ENCODE measurements at regions not wholly inside any gene's neighbourhood (a gene's known extent, or its start where the extent isn't known, plus 50 kb on each side); places are given as distances from the start of the nearest gene placed in this dataset.

DNA sequence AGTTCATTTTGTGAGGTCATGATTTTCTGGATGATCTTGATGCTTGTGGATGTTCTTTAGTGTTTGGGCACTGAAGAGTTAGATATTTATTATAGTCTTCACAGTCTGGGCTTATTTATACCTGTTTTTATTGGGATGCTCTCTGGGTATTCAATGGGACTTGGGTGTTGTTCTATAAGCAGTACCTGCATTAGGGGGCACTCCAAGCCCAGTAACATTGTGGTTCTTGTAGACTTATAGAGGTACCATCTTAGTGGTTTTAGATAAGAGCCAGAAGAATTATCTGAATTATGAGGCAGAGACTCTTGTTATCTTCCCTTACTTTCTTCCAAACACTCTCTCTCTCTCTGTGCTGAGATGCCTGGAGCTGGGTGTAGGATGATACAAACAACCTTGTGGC lies 470.0 kb downstream of the PIK3C3 start:
- DNase-seq (no peak), ATAC-seq (ENCODE audit: low FRiP score in 2 of 2) (no peak)
- Histone ChIP-seq H3K9me3 (no peaks in the 10 kb centered on the region), H3K27me3 (no peaks in the 10 kb centered on the region), H3K27ac (no peak overlapping the region), H3K36me3 (no peaks in the 10 kb centered on the region), H3K4me3 (no peak overlapping the region), H3K4me1 (no peaks in the 10 kb centered on the region)
- TF ChIP-seq POLR2AphosphoS5 (IDR thresholded peaks at IDR 0.05) (no peak), POLR2A (IDR thresholded peaks at IDR 0.05) (no peak), EP300 (IDR thresholded peaks at IDR 0.05) (no peak), CTCF (IDR thresholded peaks at IDR 0.05) (no peak)

- DNase-seq (no peak), ATAC-seq (ENCODE audit: low FRiP score in 2 of 2) (no peak)
- H3K4me1 ChIP-seq: no peaks in the 10 kb centered on the region
- 67 to 74% methylated on average over 2 of the region's 2 CpGs for WGBS, 2 donors
- no peaks in the 10 kb centered on the region for H3K27me3 ChIP-seq
- H3K9me3 ChIP-seq: no peaks in the 10 kb centered on the region
- no peak for TF ChIP-seq POLR2A (IDR thresholded peaks at IDR 0.05)
- no peak for TF ChIP-seq CTCF (IDR thresholded peaks at IDR 0.05)
- TF ChIP-seq EP300 (IDR thresholded peaks at IDR 0.05): no peak
- no peak for TF ChIP-seq POLR2AphosphoS5 (IDR thresholded peaks at IDR 0.05)
- H3K4me3 ChIP-seq: no peak overlapping the region
- no peaks in the 10 kb centered on the region for H3K36me3 ChIP-seq
- no peak overlapping the region for H3K27ac ChIP-seq
These were observed 471.5 kb downstream of the PIK3C3 start for GRCh38 chr18:42426496-42427015.

DNA sequence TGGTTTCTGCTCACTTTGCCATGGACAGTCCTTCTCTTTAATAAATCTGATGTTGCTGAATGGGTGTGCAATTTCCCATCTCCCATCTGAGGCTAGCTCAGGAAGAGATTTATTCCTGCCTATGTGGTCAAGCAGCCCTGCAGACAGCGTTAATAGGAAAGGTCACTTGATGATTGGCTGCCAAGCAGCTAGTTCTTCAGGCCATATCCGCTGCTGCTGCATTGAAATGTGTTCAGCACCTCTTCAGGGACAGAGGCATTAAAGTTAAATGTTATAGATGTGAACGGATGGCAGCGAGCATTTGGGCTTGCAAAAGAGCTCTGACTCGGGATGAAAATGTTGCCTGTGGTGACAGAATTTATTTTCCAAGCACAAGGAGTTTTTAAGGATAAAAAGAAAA lies 474.2 kb downstream of the PIK3C3 start:
- Histone ChIP-seq H3K4me3 (no peak overlapping the region), H3K27me3 (no peaks in the 10 kb centered on the region), H3K27ac (no peak overlapping the region), H3K36me3 (no peaks in the 10 kb centered on the region), H3K4me1 (no peaks in the 10 kb centered on the region), H3K9me3 (no peaks in the 10 kb centered on the region)
- DNase-seq (no peak), ATAC-seq (ENCODE audit: low FRiP score in 2 of 2) (no peak)
- TF ChIP-seq EP300 (IDR thresholded peaks at IDR 0.05) (no peak), POLR2A (IDR thresholded peaks at IDR 0.05) (no peak), POLR2AphosphoS5 (IDR thresholded peaks at IDR 0.05) (no peak), CTCF (IDR thresholded peaks at IDR 0.05) (no peak)
- WGBS, 2 donors: 54 to 58% methylated on average over 5 of the region's 5 CpGs

DNA sequence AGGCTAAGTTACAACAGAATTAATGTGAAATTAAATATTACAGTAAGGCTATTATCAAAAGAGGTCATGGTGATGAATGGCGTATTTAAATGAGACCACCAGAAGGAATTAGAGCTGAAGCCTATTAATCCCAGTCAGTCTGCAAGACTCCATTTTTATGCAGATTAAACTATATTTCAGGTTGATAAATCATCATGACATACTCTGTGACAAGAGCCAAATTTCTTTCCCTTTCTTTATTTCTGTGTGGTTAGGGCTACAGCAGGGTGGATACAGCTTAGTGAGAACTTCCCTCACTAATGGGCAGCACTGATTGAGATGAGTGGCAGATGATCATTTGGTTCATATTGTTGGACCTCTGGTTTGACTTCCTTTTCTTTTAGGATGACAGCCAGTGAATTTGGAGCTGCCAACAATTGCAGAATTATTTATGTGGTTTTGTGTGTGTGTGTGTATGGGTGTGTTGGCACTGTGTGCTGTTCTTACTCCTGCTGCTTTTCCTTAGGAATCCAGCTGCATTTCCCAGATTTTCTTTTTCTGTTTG lies 481.3 kb downstream of the PIK3C3 start:
- no peaks in the 10 kb centered on the region for H3K4me1 ChIP-seq
- no peaks in the 10 kb centered on the region for H3K27me3 ChIP-seq
- ATAC-seq (ENCODE audit: low FRiP score in 2 of 2): no peak
- H3K9me3 ChIP-seq: no peaks in the 10 kb centered on the region
- 86 to 91% methylated on average over 1 of the region's 1 CpG for WGBS, 2 donors
- no peak overlapping the region for H3K4me3 ChIP-seq
- H3K27ac ChIP-seq: no peak overlapping the region
- no peak for TF ChIP-seq EP300 (IDR thresholded peaks at IDR 0.05)
- no peak for TF ChIP-seq CTCF (IDR thresholded peaks at IDR 0.05)
- TF ChIP-seq POLR2A (IDR thresholded peaks at IDR 0.05): no peak
- no peak for TF ChIP-seq POLR2AphosphoS5 (IDR thresholded peaks at IDR 0.05)
- no peaks in the 10 kb centered on the region for H3K36me3 ChIP-seq
- DNase-seq: no peak

DNA sequence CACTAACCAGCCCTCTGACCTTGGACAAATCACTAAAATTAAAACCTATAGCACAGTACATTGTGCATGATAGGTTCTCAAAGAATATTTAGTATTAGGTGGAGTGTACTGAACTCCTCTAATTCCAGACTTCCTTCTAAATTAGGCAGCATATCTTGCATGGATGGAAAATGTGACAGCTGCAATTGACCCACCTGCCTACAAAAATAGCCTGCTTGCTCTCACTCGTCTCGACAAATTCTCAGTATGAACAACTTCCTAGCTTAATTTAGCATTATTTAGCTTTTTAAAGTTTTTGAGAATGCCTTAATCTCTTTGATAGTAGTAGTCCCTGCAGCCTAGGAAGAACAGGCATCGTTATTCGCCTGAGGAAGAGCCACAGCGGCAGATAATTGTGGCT lies 482.0 kb downstream of the PIK3C3 start:
- no peak overlapping the region for H3K27ac ChIP-seq
- DNase-seq (no peak), ATAC-seq (ENCODE audit: low FRiP score in 2 of 2) (no peak)
- H3K4me3 ChIP-seq: no peak overlapping the region
- H3K9me3 ChIP-seq: no peaks in the 10 kb centered on the region
- no peak for TF ChIP-seq CTCF (IDR thresholded peaks at IDR 0.05)
- TF ChIP-seq POLR2A (IDR thresholded peaks at IDR 0.05): no peak
- no peak for TF ChIP-seq POLR2AphosphoS5 (IDR thresholded peaks at IDR 0.05)
- no peak for TF ChIP-seq EP300 (IDR thresholded peaks at IDR 0.05)
- WGBS, 2 donors: 90 to 92% methylated on average over 5 of the region's 5 CpGs
- H3K36me3 ChIP-seq: no peaks in the 10 kb centered on the region
- no peaks in the 10 kb centered on the region for H3K4me1 ChIP-seq
- H3K27me3 ChIP-seq: no peaks in the 10 kb centered on the region

Data from upper lobe of left lung (tissue), 6 donors.